ENCODE measurements at regions not wholly inside any gene's neighbourhood (a gene's known extent, or its start where the extent isn't known, plus 50 kb on each side); places are given as distances from the start of the nearest gene placed in this dataset.

DNA sequence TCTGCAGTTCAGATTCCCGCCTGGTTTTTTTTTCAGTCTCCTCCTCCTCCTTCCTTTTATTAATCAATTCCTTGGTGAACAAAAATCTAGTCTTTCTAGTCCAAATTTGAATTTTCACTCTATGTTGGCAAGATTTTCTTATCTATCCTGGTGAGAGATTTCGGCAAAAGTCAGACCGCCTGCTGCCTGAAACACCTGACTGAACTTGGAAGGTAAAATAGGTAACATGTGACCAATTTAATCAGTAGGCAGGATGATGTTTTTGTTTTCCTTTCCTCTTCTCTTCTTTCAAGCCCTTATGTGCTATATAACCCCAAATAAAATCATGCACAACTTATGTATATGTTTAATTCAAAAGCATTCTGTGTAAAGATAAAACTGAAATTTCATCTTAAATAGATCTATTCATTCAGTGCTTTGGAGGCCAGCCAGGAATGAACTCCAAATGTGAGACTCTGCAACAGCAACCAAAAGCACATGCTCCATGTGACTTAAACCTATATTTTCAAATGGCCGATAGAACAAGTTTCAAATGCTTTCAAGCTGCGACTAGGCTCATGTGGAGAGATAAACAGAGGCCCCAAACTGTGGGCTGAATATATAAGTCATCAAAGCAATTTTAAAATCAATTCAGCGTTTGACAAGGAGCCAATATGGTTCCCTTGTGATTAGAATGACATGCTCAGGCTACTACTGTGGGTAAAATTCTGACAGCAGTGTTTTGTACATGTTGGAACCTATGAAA, 100.4 kb upstream of the SEMA6A start:
- no peak overlapping the region for H3K27ac ChIP-seq (ENCODE audit: low read length)
- H2AFZ ChIP-seq (ENCODE audit: low read depth, low read length): no peak overlapping the region
- H3K27me3 ChIP-seq (ENCODE audit: insufficient read depth, low read depth, low read length): no peaks in the 10 kb centered on the region
- H3K79me2 ChIP-seq (replicated peaks; ENCODE audit: insufficient read depth, low read length): no peaks in the 10 kb centered on the region
- no peaks in the 10 kb centered on the region for H3K9me2 ChIP-seq (ENCODE audit: insufficient read depth, low read length)
- H4K20me1 ChIP-seq (ENCODE audit: insufficient read depth): no peaks in the 10 kb centered on the region
- no peaks in the 10 kb centered on the region for H3K9me3 ChIP-seq (ENCODE audit: low read length)
- TF ChIP-seq SMC3 (conservative IDR thresholded peaks at IDR 0.05; ENCODE audit: poor library complexity) (no peak), RAD21 (conservative IDR thresholded peaks at IDR 0.05) (no peak), MXI1 (conservative IDR thresholded peaks at IDR 0.05; ENCODE audit: poor library complexity, severe bottlenecking) (no peak), EZH2 (IDR thresholded peaks at IDR 0.05; ENCODE audit: borderline replicate concordance, insufficient read depth, low read length, poor library complexity, severe bottlenecking) (no peak)
- H3K4me2 ChIP-seq (ENCODE audit: low read length): no peak overlapping the region
- no peak overlapping the region for H3K9ac ChIP-seq (ENCODE audit: low read length)
- H3K4me3 ChIP-seq (ENCODE audit: low read length): no peak overlapping the region
- H3K36me3 ChIP-seq (ENCODE audit: insufficient read depth, low read length): no peaks in the 10 kb centered on the region
- H3F3A ChIP-seq (ENCODE audit: insufficient read depth, low read length, poor library complexity, severe bottlenecking): no peaks in the 10 kb centered on the region

DNA sequence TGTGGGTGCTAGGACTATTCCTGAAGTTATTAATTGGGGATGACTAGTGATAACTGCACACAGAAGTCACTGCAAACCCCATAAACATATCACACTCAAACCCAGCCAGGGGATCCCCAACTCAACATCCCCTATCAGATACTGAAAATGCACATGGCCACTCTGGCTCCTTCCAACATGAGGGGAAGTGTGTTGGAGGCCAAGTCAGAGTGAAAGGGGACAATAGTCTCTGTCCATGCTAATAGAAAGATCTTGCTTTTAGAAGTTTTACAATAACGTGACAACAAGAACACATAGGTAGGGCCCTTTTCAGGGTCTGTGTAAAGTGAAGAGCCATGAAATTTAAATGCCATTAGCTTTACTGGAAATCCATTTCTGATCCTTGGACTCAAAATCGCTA, 98.8 kb upstream of the SEMA6A start:
- no peaks in the 10 kb centered on the region for H3F3A ChIP-seq (ENCODE audit: insufficient read depth, low read length, poor library complexity, severe bottlenecking)

More for the DNA sequence above, 98.8 kb upstream of the SEMA6A start:
- no peak overlapping the region for H3K4me3 ChIP-seq (ENCODE audit: low read length)
- no peak overlapping the region for H2AFZ ChIP-seq (ENCODE audit: low read depth, low read length)
- H3K9ac ChIP-seq (ENCODE audit: low read length): no peak overlapping the region
- H3K4me2 ChIP-seq (ENCODE audit: low read length): no peak overlapping the region
- TF ChIP-seq EZH2 (IDR thresholded peaks at IDR 0.05; ENCODE audit: borderline replicate concordance, insufficient read depth, low read length, poor library complexity, severe bottlenecking): no peak
- TF ChIP-seq, protein P1, sequence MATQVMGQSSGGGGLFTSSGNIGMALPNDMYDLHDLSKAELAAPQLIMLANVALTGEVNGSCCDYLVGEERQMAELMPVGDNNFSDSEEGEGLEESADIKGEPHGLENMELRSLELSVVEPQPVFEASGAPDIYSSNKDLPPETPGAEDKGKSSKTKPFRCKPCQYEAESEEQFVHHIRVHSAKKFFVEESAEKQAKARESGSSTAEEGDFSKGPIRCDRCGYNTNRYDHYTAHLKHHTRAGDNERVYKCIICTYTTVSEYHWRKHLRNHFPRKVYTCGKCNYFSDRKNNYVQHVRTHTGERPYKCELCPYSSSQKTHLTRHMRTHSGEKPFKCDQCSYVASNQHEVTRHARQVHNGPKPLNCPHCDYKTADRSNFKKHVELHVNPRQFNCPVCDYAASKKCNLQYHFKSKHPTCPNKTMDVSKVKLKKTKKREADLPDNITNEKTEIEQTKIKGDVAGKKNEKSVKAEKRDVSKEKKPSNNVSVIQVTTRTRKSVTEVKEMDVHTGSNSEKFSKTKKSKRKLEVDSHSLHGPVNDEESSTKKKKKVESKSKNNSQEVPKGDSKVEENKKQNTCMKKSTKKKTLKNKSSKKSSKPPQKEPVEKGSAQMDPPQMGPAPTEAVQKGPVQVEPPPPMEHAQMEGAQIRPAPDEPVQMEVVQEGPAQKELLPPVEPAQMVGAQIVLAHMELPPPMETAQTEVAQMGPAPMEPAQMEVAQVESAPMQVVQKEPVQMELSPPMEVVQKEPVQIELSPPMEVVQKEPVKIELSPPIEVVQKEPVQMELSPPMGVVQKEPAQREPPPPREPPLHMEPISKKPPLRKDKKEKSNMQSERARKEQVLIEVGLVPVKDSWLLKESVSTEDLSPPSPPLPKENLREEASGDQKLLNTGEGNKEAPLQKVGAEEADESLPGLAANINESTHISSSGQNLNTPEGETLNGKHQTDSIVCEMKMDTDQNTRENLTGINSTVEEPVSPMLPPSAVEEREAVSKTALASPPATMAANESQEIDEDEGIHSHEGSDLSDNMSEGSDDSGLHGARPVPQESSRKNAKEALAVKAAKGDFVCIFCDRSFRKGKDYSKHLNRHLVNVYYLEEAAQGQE (IDR thresholded peaks at IDR 0.05; ENCODE audit: borderline replicate concordance): no peak
- no peak for TF ChIP-seq POLR2AphosphoS5 (IDR thresholded peaks at IDR 0.05)
- TF ChIP-seq, protein P2, sequence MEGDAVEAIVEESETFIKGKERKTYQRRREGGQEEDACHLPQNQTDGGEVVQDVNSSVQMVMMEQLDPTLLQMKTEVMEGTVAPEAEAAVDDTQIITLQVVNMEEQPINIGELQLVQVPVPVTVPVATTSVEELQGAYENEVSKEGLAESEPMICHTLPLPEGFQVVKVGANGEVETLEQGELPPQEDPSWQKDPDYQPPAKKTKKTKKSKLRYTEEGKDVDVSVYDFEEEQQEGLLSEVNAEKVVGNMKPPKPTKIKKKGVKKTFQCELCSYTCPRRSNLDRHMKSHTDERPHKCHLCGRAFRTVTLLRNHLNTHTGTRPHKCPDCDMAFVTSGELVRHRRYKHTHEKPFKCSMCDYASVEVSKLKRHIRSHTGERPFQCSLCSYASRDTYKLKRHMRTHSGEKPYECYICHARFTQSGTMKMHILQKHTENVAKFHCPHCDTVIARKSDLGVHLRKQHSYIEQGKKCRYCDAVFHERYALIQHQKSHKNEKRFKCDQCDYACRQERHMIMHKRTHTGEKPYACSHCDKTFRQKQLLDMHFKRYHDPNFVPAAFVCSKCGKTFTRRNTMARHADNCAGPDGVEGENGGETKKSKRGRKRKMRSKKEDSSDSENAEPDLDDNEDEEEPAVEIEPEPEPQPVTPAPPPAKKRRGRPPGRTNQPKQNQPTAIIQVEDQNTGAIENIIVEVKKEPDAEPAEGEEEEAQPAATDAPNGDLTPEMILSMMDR (IDR thresholded peaks at IDR 0.05; ENCODE audit: poor library complexity, severe bottlenecking): no peak
- TF ChIP-seq SMC3 (conservative IDR thresholded peaks at IDR 0.05; ENCODE audit: poor library complexity): no peak
- TF ChIP-seq RAD21 (conservative IDR thresholded peaks at IDR 0.05): no peak
- no peak for TF ChIP-seq EP300 (conservative IDR thresholded peaks at IDR 0.05; ENCODE audit: poor library complexity, severe bottlenecking)
- no peak for TF ChIP-seq MXI1 (conservative IDR thresholded peaks at IDR 0.05; ENCODE audit: poor library complexity, severe bottlenecking)
- no peak for TF ChIP-seq TAF1 (IDR thresholded peaks at IDR 0.05; ENCODE audit: low read depth)
- no peaks in the 10 kb centered on the region for H3K9me2 ChIP-seq (ENCODE audit: insufficient read depth, low read length)
- H3K79me2 ChIP-seq (replicated peaks; ENCODE audit: insufficient read depth, low read length): no peaks in the 10 kb centered on the region
- no peaks in the 10 kb centered on the region for H3K36me3 ChIP-seq (ENCODE audit: insufficient read depth, low read length)
- H3K27ac ChIP-seq (ENCODE audit: low read length): no peak overlapping the region
- no peaks in the 10 kb centered on the region for H4K20me1 ChIP-seq (ENCODE audit: insufficient read depth)
- no peaks in the 10 kb centered on the region for H3K9me3 ChIP-seq (ENCODE audit: low read length)
- no peaks in the 10 kb centered on the region for H3K27me3 ChIP-seq (ENCODE audit: insufficient read depth, low read depth, low read length)
